ENCODE measurements at regions not wholly inside any gene's neighbourhood (a gene's known extent, or its start where the extent isn't known, plus 50 kb on each side); places are given as distances from the start of the nearest gene placed in this dataset.

- no peak for DNase-seq (ENCODE audit: extremely low read depth in 1 of 11, low read depth in 9 of 11, low spot score in 4 of 11)
Measured at GRCh38 chr13:99659226-99659625, 158.0 kb downstream of the TM9SF2 start.

GRCh38 chr13:99658261-99658991, 157.2 kb downstream of the TM9SF2 start:
- peak in 10 of 11 donors; percentile 54 to 80 (median 64) for DNase-seq (ENCODE audit: extremely low read depth in 1 of 11, low read depth in 9 of 11, low spot score in 4 of 11)

- no peak for DNase-seq (ENCODE audit: extremely low read depth in 1 of 11, low read depth in 9 of 11, low spot score in 4 of 11)
Measured at GRCh38 chr13:99657848-99658260, 156.6 kb downstream of the TM9SF2 start.

- no peak for DNase-seq (ENCODE audit: extremely low read depth in 1 of 11, low read depth in 9 of 11, low spot score in 4 of 11)
Measured at GRCh38 chr13:99656844-99657381, 155.6 kb downstream of the TM9SF2 start.

- DNase-seq (ENCODE audit: extremely low read depth in 1 of 11, low read depth in 9 of 11, low spot score in 4 of 11) = peak; percentile 55 to 81 (median 66)
Measured at GRCh38 chr13:99656092-99656745, 154.9 kb downstream of the TM9SF2 start.

- DNase-seq (ENCODE audit: extremely low read depth in 1 of 11, low read depth in 9 of 11, low spot score in 4 of 11) = peak in 1 of 11 donors; percentile 53
Measured at GRCh38 chr13:99655351-99656091, 154.2 kb downstream of the TM9SF2 start.

- no peak for DNase-seq (ENCODE audit: extremely low read depth in 1 of 11, low read depth in 9 of 11, low spot score in 4 of 11)
Measured at GRCh38 chr13:99654076-99654475, 152.8 kb downstream of the TM9SF2 start.

- no peak for DNase-seq (ENCODE audit: extremely low read depth in 1 of 11, low read depth in 9 of 11, low spot score in 4 of 11)
Measured at GRCh38 chr13:99653526-99653925, 152.3 kb downstream of the TM9SF2 start.

GRCh38 chr13:99652901-99653300, 151.6 kb downstream of the TM9SF2 start:
- no peak for DNase-seq (ENCODE audit: extremely low read depth in 1 of 11, low read depth in 9 of 11, low spot score in 4 of 11)

GRCh38 chr13:99652141-99652540, 150.9 kb downstream of the TM9SF2 start:
- DNase-seq (ENCODE audit: extremely low read depth in 1 of 11, low read depth in 9 of 11, low spot score in 4 of 11) = no peak

- DNase-seq (ENCODE audit: extremely low read depth in 1 of 11, low read depth in 9 of 11, low spot score in 4 of 11) = no peak
Measured at GRCh38 chr13:99651016-99651415, 149.7 kb downstream of the TM9SF2 start.

- DNase-seq (ENCODE audit: extremely low read depth in 1 of 11, low read depth in 9 of 11, low spot score in 4 of 11) = no peak
Measured at GRCh38 chr13:99650410-99650809, 149.1 kb downstream of the TM9SF2 start.

GRCh38 chr13:99648927-99649326, 147.7 kb downstream of the TM9SF2 start:
- no peak for DNase-seq (ENCODE audit: extremely low read depth in 1 of 11, low read depth in 9 of 11, low spot score in 4 of 11)

GRCh38 chr13:99648066-99648665, 146.9 kb downstream of the TM9SF2 start:
- DNase-seq (ENCODE audit: extremely low read depth in 1 of 11, low read depth in 9 of 11, low spot score in 4 of 11) = no peak

- DNase-seq (ENCODE audit: extremely low read depth in 1 of 11, low read depth in 9 of 11, low spot score in 4 of 11) = no peak
Measured at GRCh38 chr13:99647596-99647985, 146.3 kb downstream of the TM9SF2 start.

GRCh38 chr13:99646866-99647595, 145.8 kb downstream of the TM9SF2 start:
- DNase-seq (ENCODE audit: extremely low read depth in 1 of 11, low read depth in 9 of 11, low spot score in 4 of 11) = no peak

GRCh38 chr13:99642841-99643240, 141.6 kb downstream of the TM9SF2 start:
- no peak for DNase-seq (ENCODE audit: extremely low read depth in 1 of 11, low read depth in 9 of 11, low spot score in 4 of 11)

GRCh38 chr13:99642006-99642405, 140.7 kb downstream of the TM9SF2 start:
- no peak for DNase-seq (ENCODE audit: extremely low read depth in 1 of 11, low read depth in 9 of 11, low spot score in 4 of 11)

- DNase-seq (ENCODE audit: extremely low read depth in 1 of 11, low read depth in 9 of 11, low spot score in 4 of 11) = no peak
Measured at GRCh38 chr13:99640260-99640659, 139.0 kb downstream of the TM9SF2 start.
